ENCODE measurements at regions not wholly inside any gene's neighbourhood (a gene's known extent, or its start where the extent isn't known, plus 50 kb on each side); places are given as distances from the start of the nearest gene placed in this dataset.
"Not testable (repeated sequence)": the region's sequence is repeated elsewhere in the genome, so short reads cannot be mapped to it uniquely, and the experiment has no call there.

GRCh38 chr3:117836296-117836695 lies 1126.7 kb downstream of the TUSC7 start:
- H3K27ac Mint-ChIP-seq = no peak overlapping the region
- no peak for ATAC-seq

GRCh38 chr3:117837391-117837790 lies 1127.8 kb downstream of the TUSC7 start:
- H3K9me3 ChIP-seq (ENCODE audit: control insufficient read depth, low read length, poor library complexity, severe bottlenecking) = no peaks in the 10 kb centered on the region
- Mint-ChIP-seq H3K36me3 (ENCODE audit: low read depth) (no peaks in the 10 kb centered on the region), H3K27ac (no peak overlapping the region), H3K4me1 (no peaks in the 10 kb centered on the region), H3K4me3 (no peak overlapping the region), H3K27me3 (no peaks in the 10 kb centered on the region)
- ATAC-seq (no peak), DNase-seq (no peak)

More at GRCh38 chr3:117836296-117836695, 1126.7 kb downstream of the TUSC7 start:
- no peaks in the 10 kb centered on the region for H3K9me3 ChIP-seq (ENCODE audit: control insufficient read depth, low read length, poor library complexity, severe bottlenecking)
- Mint-ChIP-seq H3K4me1 (no peaks in the 10 kb centered on the region), H3K27me3 (no peaks in the 10 kb centered on the region), H3K36me3 (ENCODE audit: low read depth) (no peaks in the 10 kb centered on the region), H3K4me3 (no peak overlapping the region)
- DNase-seq = no peak

GRCh38 chr3:117842086-117842485 lies 1132.5 kb downstream of the TUSC7 start:
- H3K27ac Mint-ChIP-seq = no peak overlapping the region
- no peak for ATAC-seq
- H3K27me3 Mint-ChIP-seq = no peaks in the 10 kb centered on the region
- no peak for DNase-seq
- no peaks in the 10 kb centered on the region for H3K9me3 ChIP-seq (ENCODE audit: control insufficient read depth, low read length, poor library complexity, severe bottlenecking)
- H3K36me3 Mint-ChIP-seq (ENCODE audit: low read depth) = no peaks in the 10 kb centered on the region
- H3K4me1 Mint-ChIP-seq = no peaks in the 10 kb centered on the region
- H3K4me3 Mint-ChIP-seq = no peak overlapping the region

- ATAC-seq = no peak
- DNase-seq = no peak
- Mint-ChIP-seq H3K4me1 (no peaks in the 10 kb centered on the region), H3K36me3 (ENCODE audit: low read depth) (no peaks in the 10 kb centered on the region), H3K27ac (no peak overlapping the region), H3K4me3 (no peak overlapping the region), H3K27me3 (no peaks in the 10 kb centered on the region)
- H3K9me3 ChIP-seq (ENCODE audit: control insufficient read depth, low read length, poor library complexity, severe bottlenecking) = no peaks in the 10 kb centered on the region
Observed at GRCh38 chr3:117843356-117843755, 1133.8 kb downstream of the TUSC7 start.

- no peak for ATAC-seq
- no peaks in the 10 kb centered on the region for H3K9me3 ChIP-seq (ENCODE audit: control insufficient read depth, low read length, poor library complexity, severe bottlenecking)
- Mint-ChIP-seq H3K4me3 (no peak overlapping the region), H3K27me3 (no peaks in the 10 kb centered on the region), H3K36me3 (ENCODE audit: low read depth) (no peaks in the 10 kb centered on the region), H3K4me1 (no peaks in the 10 kb centered on the region), H3K27ac (no peak overlapping the region)
- DNase-seq = no peak
Observed at GRCh38 chr3:117844676-117845075, 1135.1 kb downstream of the TUSC7 start.

GRCh38 chr3:117846238-117846637 lies 1136.7 kb downstream of the TUSC7 start:
- ATAC-seq = no peak
- DNase-seq = no peak
- H3K9me3 ChIP-seq (ENCODE audit: control insufficient read depth, low read length, poor library complexity, severe bottlenecking) = no peaks in the 10 kb centered on the region
- no peaks in the 10 kb centered on the region for H3K4me1 Mint-ChIP-seq
- H3K27ac Mint-ChIP-seq = no peak overlapping the region
- no peaks in the 10 kb centered on the region for H3K27me3 Mint-ChIP-seq
- H3K36me3 Mint-ChIP-seq (ENCODE audit: low read depth) = no peaks in the 10 kb centered on the region
- no peak overlapping the region for H3K4me3 Mint-ChIP-seq

GRCh38 chr3:117848606-117849005 lies 1139.0 kb downstream of the TUSC7 start:
- Mint-ChIP-seq H3K4me3 (no peak overlapping the region), H3K27me3 (no peaks in the 10 kb centered on the region), H3K27ac (no peak overlapping the region), H3K36me3 (ENCODE audit: low read depth) (no peaks in the 10 kb centered on the region), H3K4me1 (no peaks in the 10 kb centered on the region)
- no peaks in the 10 kb centered on the region for H3K9me3 ChIP-seq (ENCODE audit: control insufficient read depth, low read length, poor library complexity, severe bottlenecking)
- ATAC-seq (no peak), DNase-seq (no peak)

- Mint-ChIP-seq H3K4me1 (no peaks in the 10 kb centered on the region), H3K27me3 (no peaks in the 10 kb centered on the region), H3K27ac (no peak overlapping the region), H3K36me3 (ENCODE audit: low read depth) (no peaks in the 10 kb centered on the region), H3K4me3 (no peak overlapping the region)
- no peaks in the 10 kb centered on the region for H3K9me3 ChIP-seq (ENCODE audit: control insufficient read depth, low read length, poor library complexity, severe bottlenecking)
- ATAC-seq (no peak), DNase-seq (no peak)
Observed at GRCh38 chr3:117853923-117854668, 1144.5 kb downstream of the TUSC7 start.

GRCh38 chr3:117856354-117856753 lies 1146.8 kb downstream of the TUSC7 start:
- ATAC-seq (no peak), DNase-seq (no peak)
- no peaks in the 10 kb centered on the region for H3K4me1 Mint-ChIP-seq
- no peak overlapping the region for H3K27ac Mint-ChIP-seq
- H3K36me3 Mint-ChIP-seq (ENCODE audit: low read depth) = no peaks in the 10 kb centered on the region
- H3K4me3 Mint-ChIP-seq = no peak overlapping the region
- no peaks in the 10 kb centered on the region for H3K27me3 Mint-ChIP-seq
- no peaks in the 10 kb centered on the region for H3K9me3 ChIP-seq (ENCODE audit: control insufficient read depth, low read length, poor library complexity, severe bottlenecking)

GRCh38 chr3:117863146-117863545 lies 1153.6 kb downstream of the TUSC7 start:
- ATAC-seq (no peak), DNase-seq (no peak)
- Mint-ChIP-seq H3K4me3 (no peak overlapping the region), H3K27ac (no peak overlapping the region), H3K27me3 (no peaks in the 10 kb centered on the region), H3K36me3 (ENCODE audit: low read depth) (no peaks in the 10 kb centered on the region), H3K4me1 (no peaks in the 10 kb centered on the region)
- no peaks in the 10 kb centered on the region for H3K9me3 ChIP-seq (ENCODE audit: control insufficient read depth, low read length, poor library complexity, severe bottlenecking)

- no peak overlapping the region for H3K4me3 Mint-ChIP-seq
Observed at GRCh38 chr3:117865338-117865737, 1155.8 kb downstream of the TUSC7 start.

GRCh38 chr3:117868766-117869165 lies 1159.2 kb downstream of the TUSC7 start:
- ATAC-seq = no peak
- no peaks in the 10 kb centered on the region for H3K4me1 Mint-ChIP-seq

More at GRCh38 chr3:117865338-117865737, 1155.8 kb downstream of the TUSC7 start:
- ATAC-seq (no peak), DNase-seq (no peak)
- H3K27ac Mint-ChIP-seq = no peak overlapping the region
- no peaks in the 10 kb centered on the region for H3K9me3 ChIP-seq (ENCODE audit: control insufficient read depth, low read length, poor library complexity, severe bottlenecking)
- no peaks in the 10 kb centered on the region for H3K27me3 Mint-ChIP-seq
- no peaks in the 10 kb centered on the region for H3K36me3 Mint-ChIP-seq (ENCODE audit: low read depth)
- no peaks in the 10 kb centered on the region for H3K4me1 Mint-ChIP-seq

GRCh38 chr3:117871934-117872333 lies 1162.4 kb downstream of the TUSC7 start:
- Mint-ChIP-seq H3K4me3 (no peak overlapping the region), H3K27me3 (no peaks in the 10 kb centered on the region), H3K36me3 (ENCODE audit: low read depth) (no peaks in the 10 kb centered on the region), H3K27ac (no peak overlapping the region), H3K4me1 (no peaks in the 10 kb centered on the region)
- no peaks in the 10 kb centered on the region for H3K9me3 ChIP-seq (ENCODE audit: control insufficient read depth, low read length, poor library complexity, severe bottlenecking)
- no peak for ATAC-seq
- DNase-seq = no peak

More at GRCh38 chr3:117868766-117869165, 1159.2 kb downstream of the TUSC7 start:
- no peak for DNase-seq
- Mint-ChIP-seq H3K27ac (no peak overlapping the region), H3K36me3 (ENCODE audit: low read depth) (no peaks in the 10 kb centered on the region), H3K27me3 (no peaks in the 10 kb centered on the region), H3K4me3 (no peak overlapping the region)
- H3K9me3 ChIP-seq (ENCODE audit: control insufficient read depth, low read length, poor library complexity, severe bottlenecking) = no peaks in the 10 kb centered on the region

- H3K4me1 Mint-ChIP-seq = not testable (repeated sequence)
Observed at GRCh38 chr3:117872594-117873248, 1161.9 kb downstream of the IGSF11 start.

More at GRCh38 chr3:117872594-117873248, 1161.9 kb downstream of the IGSF11 start:
- H3K4me3 Mint-ChIP-seq; H3K27ac Mint-ChIP-seq; H3K27me3 Mint-ChIP-seq; H3K36me3 Mint-ChIP-seq (ENCODE audit: low read depth); H3K9me3 ChIP-seq (ENCODE audit: control insufficient read depth, low read length, poor library complexity, severe bottlenecking); DNase-seq; ATAC-seq: not testable (repeated sequence)
